ENCODE measurements at regions not wholly inside any gene's neighbourhood (a gene's known extent, or its start where the extent isn't known, plus 50 kb on each side); places are given as distances from the start of the nearest gene placed in this dataset.

DNA sequence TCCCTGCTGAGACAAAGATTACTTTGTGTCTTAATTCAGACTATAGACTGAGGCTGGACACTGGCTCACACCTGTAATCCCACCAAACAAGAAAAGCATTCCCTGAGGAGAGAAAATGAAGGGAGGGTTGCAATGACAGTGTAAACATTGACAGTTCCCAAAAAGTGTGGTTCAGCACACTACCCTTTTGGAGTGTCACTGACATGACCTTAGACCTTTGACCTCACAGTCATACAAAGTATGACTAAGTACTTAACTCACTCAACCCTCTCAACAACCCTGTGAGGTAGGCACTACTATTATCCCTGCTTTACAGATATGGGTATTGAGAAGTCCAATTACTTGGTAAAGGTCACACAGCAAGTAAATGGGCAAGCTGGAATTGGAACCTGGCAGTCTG, 341.7 kb downstream of the LRRC3B start:
- Mint-ChIP-seq H3K36me3 (ENCODE audit: low read depth) (no peaks in the 10 kb centered on the region), H3K4me3 (no peak overlapping the region), H3K27ac (no peak overlapping the region), H3K9me3 (peaks cover 32% of the 10 kb centered on the region), H3K27me3 (ENCODE audit: insufficient read depth) (no peaks in the 10 kb centered on the region), H3K4me1 (ENCODE audit: low read depth) (no peaks in the 10 kb centered on the region)
- DNase-seq: no peak
- TF ChIP-seq, protein P1, sequence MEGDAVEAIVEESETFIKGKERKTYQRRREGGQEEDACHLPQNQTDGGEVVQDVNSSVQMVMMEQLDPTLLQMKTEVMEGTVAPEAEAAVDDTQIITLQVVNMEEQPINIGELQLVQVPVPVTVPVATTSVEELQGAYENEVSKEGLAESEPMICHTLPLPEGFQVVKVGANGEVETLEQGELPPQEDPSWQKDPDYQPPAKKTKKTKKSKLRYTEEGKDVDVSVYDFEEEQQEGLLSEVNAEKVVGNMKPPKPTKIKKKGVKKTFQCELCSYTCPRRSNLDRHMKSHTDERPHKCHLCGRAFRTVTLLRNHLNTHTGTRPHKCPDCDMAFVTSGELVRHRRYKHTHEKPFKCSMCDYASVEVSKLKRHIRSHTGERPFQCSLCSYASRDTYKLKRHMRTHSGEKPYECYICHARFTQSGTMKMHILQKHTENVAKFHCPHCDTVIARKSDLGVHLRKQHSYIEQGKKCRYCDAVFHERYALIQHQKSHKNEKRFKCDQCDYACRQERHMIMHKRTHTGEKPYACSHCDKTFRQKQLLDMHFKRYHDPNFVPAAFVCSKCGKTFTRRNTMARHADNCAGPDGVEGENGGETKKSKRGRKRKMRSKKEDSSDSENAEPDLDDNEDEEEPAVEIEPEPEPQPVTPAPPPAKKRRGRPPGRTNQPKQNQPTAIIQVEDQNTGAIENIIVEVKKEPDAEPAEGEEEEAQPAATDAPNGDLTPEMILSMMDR (IDR thresholded peaks at IDR 0.05): no peak

DNA sequence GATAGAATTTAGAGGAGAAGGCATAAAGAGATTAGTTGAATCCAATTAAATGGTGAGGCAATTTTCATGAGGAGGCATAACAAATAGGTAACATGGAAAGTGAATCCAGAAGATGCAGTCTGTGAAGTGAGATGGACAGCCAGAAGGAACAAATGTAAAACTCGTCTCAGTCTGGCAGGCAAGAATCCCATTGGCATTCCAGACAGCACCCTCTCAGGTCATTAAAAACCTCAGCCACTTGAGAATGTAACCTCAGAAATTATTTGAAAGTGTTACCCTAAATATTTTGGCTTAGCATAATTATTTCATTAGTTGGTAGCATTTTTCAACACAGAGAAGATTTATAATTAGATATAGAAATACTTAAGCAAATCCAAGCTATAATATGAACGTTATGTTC, 342.3 kb downstream of the LRRC3B start:
- DNase-seq: no peak
- Mint-ChIP-seq H3K36me3 (ENCODE audit: low read depth) (no peaks in the 10 kb centered on the region), H3K27ac (no peak overlapping the region), H3K4me1 (ENCODE audit: low read depth) (no peaks in the 10 kb centered on the region), H3K9me3 (peaks cover 28% of the 10 kb centered on the region), H3K4me3 (no peak overlapping the region), H3K27me3 (ENCODE audit: insufficient read depth) (no peaks in the 10 kb centered on the region)
- TF ChIP-seq, protein P1 (IDR thresholded peaks at IDR 0.05): no peak

DNA sequence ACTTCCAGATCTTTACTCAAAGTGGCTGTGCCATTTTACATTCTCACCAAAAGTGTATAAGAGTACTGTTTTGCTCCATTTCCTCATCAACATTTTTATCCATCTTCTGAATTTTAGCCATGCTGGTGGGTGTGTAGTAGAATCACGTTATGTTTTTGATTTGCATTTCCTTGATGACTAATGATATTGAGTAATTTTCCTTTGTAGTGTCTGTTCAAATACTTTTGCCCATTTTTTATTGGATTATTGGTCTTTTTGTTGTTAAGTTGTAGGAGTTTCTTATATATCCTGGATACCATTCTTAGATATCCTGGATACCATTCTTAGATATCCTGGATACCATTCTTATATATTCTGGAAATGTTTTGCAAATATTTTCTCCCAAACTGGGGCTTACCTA, 344.9 kb downstream of the LRRC3B start:
- no peak for DNase-seq
- no peaks in the 10 kb centered on the region for H3K36me3 Mint-ChIP-seq (ENCODE audit: low read depth)
- H3K4me1 Mint-ChIP-seq (ENCODE audit: low read depth): no peaks in the 10 kb centered on the region
- no peak overlapping the region for H3K27ac Mint-ChIP-seq
- H3K9me3 Mint-ChIP-seq: peaks cover 25% of the 10 kb centered on the region
- H3K4me3 Mint-ChIP-seq: no peak overlapping the region
- no peaks in the 10 kb centered on the region for H3K27me3 Mint-ChIP-seq (ENCODE audit: insufficient read depth)
- TF ChIP-seq, protein P1 (IDR thresholded peaks at IDR 0.05): no peak

DNA sequence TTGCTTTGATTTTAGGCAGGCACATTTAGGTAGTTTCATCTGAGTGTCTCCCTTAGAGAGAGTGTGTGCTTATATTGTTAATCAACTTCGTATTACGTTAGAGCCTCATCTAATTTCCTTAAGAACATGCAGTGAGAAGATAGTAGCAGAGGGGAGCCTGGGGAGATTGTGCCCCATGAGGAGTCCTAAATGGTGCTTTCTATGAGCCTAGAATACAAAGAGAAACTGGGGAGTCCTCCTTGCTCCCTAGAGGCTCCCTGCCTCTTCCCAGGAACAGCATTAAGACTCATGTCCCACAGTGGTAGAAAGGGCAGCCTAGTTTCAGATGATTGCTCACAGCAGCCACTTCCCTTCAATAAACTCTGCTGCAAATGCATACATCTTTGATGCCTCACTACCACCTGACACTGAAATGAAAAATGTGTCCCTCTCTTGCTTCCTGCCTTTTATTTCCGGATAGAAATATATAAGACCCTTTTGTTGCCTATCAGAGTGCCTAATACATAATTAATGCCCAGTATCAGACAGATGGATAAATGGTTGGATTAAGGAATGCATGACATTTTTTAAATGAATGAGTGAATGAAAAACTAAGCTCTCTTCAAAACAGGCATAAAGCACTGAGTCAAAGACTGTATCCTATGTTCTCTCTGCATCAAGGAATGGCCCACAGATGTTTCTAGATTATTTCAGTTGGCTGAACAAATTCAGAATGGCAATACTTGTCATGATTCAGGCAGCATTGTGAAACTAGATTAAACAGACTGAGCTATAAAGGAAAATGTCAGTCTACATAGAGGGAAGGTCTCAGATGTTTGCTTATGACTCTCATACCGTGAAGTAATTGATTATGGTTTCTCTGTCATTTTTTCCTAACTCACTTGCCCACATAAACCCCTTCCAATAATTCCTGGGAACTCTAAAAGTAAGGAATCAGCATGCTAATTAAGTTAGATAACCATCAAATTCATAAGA, 362.1 kb downstream of the LRRC3B start:
- Mint-ChIP-seq H3K4me1 (ENCODE audit: low read depth) (no peaks in the 10 kb centered on the region), H3K9me3 (peaks cover 24% of the 10 kb centered on the region), H3K4me3 (no peak overlapping the region), H3K27me3 (ENCODE audit: insufficient read depth) (no peaks in the 10 kb centered on the region), H3K36me3 (ENCODE audit: low read depth) (no peaks in the 10 kb centered on the region), H3K27ac (no peak overlapping the region)
- DNase-seq: no peak
- TF ChIP-seq, protein P1 (IDR thresholded peaks at IDR 0.05): no peak

DNA sequence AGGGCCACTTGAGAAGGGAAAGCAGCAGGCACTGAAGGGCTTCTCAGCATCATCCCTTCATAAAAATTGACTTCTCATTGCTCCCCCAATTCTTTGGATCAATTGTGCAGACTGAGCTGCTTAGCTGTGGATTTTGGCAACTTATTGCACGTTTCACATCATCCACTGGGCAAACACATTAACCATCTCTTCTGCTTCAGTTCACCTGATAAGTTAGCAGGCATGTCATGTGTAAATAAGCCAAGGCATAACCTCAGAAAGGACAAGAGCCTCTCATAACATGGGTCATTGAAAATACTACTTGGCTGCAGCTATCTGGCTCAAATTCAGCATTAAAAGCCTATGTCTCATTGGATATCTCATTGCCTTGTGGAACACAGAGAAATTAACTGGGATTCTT, 366.5 kb downstream of the LRRC3B start:
- Mint-ChIP-seq H3K4me1 (ENCODE audit: low read depth) (no peaks in the 10 kb centered on the region), H3K4me3 (no peak overlapping the region), H3K9me3 (peaks cover 26% of the 10 kb centered on the region), H3K27ac (no peak overlapping the region), H3K27me3 (ENCODE audit: insufficient read depth) (no peaks in the 10 kb centered on the region), H3K36me3 (ENCODE audit: low read depth) (no peaks in the 10 kb centered on the region)
- DNase-seq: no peak
- TF ChIP-seq, protein P1 (IDR thresholded peaks at IDR 0.05): no peak
